ENCODE measurements at regions not wholly inside any gene's neighbourhood (a gene's known extent, or its start where the extent isn't known, plus 50 kb on each side); places are given as distances from the start of the nearest gene placed in this dataset.

DNA sequence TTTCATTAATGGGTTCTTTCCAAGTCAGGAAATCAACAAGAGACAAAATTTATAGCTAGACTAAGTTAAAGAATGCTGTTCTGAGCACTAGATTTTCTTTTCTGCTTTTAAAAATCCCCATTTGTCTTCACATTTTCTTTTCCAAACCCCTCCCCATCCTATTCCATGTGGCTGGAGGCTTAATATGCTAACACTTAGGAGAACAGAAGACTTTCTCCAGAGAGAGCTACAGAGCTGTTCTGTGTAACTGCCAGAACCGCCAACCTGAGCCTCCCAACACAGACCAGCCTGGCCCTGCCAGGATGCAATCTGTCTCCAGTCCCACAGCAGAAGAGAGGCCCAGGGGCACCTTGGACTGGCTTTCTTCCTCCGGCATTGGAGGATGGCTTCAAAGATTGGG lies 264.1 kb downstream of the NDFIP2 start:
- 3% methylated on average over 2 of the region's 2 CpGs for WGBS (ENCODE audit: insufficient coverage, insufficient replicate concordance, low lambda C conversion rate, missing lambda C conversion rate)

More for the DNA sequence above, 264.1 kb downstream of the NDFIP2 start:
- Histone ChIP-seq H3K4me2 (ENCODE audit: control insufficient read depth, insufficient read depth) (no peak overlapping the region), H3K27ac (ENCODE audit: control insufficient read depth, insufficient read depth) (no peak overlapping the region), H3K4me1 (ENCODE audit: control insufficient read depth, insufficient read depth, low read length) (no peaks in the 10 kb centered on the region), H3K9me3 (replicated peaks; ENCODE audit: control insufficient read depth, insufficient read depth, low read length) (no peaks in the 10 kb centered on the region), H3K36me3 (ENCODE audit: control insufficient read depth in 2 of 2, insufficient read depth in 2 of 2, low read length in 1 of 2) (no peaks in the 10 kb centered on the region), H3K9ac (ENCODE audit: control insufficient read depth, insufficient read depth, low read length) (no peak overlapping the region), H3K79me2 (ENCODE audit: control insufficient read depth, insufficient read depth, low read length) (no peaks in the 10 kb centered on the region), H2AFZ (ENCODE audit: control insufficient read depth, low read depth, low read length) (no peak overlapping the region), H3K27me3 (replicated peaks in 1 of 2; ENCODE audit: control insufficient read depth in 2 of 2, insufficient read depth in 2 of 2, low read length in 1 of 2) (no peaks in the 10 kb centered on the region), H3K4me3 (no peak overlapping the region), H4K20me1 (ENCODE audit: control insufficient read depth, insufficient read depth) (peaks cover 3% of the 10 kb centered on the region; the same call in 1 of the 2 replicates)
- RAD21 ChIA-PET (ENCODE audit: unreplicated experiment), result interaction anchor here (0.6 kb wide), 1 partner anchor 553 kb away, joined by 3 read pairs; no protein-coding TSS in a partner anchor
- POLR2A ChIA-PET, result interaction anchor here (0.6 kb wide), 1 partner anchor 140 kb away, joined by 3 read pairs; no protein-coding TSS in a partner anchor
- no peak for ATAC-seq
- no peak for FAIRE-seq
- no TSS peak for BruUV-seq (replicated peaks)
- CTCF ChIA-PET, result interaction anchor here (1.1 kb wide), 1 partner anchor 9 kb away, joined by 3 read pairs; no protein-coding TSS in a partner anchor
- no peak for TF ChIP-seq MEF2B (IDR thresholded peaks at IDR 0.05; ENCODE audit: partially characterized antibody, poor library complexity, severe bottlenecking)
- no peak for TF ChIP-seq ZZZ3 (IDR thresholded peaks at IDR 0.05; ENCODE audit: control insufficient read depth, insufficient read length, low read depth)
- TF ChIP-seq KLF5 (IDR thresholded peaks at IDR 0.05; ENCODE audit: partially characterized antibody), result no peak
- TF ChIP-seq IRF5 (IDR thresholded peaks at IDR 0.05; ENCODE audit: borderline replicate concordance), result no peak
- TF ChIP-seq FOXK2 (IDR thresholded peaks at IDR 0.05), result no peak
- no peak for TF ChIP-seq NFYB (IDR thresholded peaks at IDR 0.05; ENCODE audit: insufficient read depth, low read depth, low read length)
- TF ChIP-seq, protein P1, sequence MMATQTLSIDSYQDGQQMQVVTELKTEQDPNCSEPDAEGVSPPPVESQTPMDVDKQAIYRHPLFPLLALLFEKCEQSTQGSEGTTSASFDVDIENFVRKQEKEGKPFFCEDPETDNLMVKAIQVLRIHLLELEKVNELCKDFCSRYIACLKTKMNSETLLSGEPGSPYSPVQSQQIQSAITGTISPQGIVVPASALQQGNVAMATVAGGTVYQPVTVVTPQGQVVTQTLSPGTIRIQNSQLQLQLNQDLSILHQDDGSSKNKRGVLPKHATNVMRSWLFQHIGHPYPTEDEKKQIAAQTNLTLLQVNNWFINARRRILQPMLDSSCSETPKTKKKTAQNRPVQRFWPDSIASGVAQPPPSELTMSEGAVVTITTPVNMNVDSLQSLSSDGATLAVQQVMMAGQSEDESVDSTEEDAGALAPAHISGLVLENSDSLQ (IDR thresholded peaks at IDR 0.05), result no peak
- intact Hi-C loops (cut with micrococcal nuclease; ENCODE audit: unreplicated experiment) (no loop called here), in situ Hi-C loops (cut with MboI) (no loop called here)
- SMC1A ChIA-PET (ENCODE audit: uncharacterized antibody, unreplicated experiment), result no interaction called here
- no peak for DNase-seq (ENCODE audit: low read depth, low spot score)

All from GM12878 (cell line).